GM12878 (cell line): ENCODE measurements at regions not wholly inside any gene's neighbourhood (a gene's known extent, or its start where the extent isn't known, plus 50 kb on each side); places are given as distances from the start of the nearest gene placed in this dataset.

Source experiments
- ATAC-seq: fragments of 200-7000 bp; cut with Tn5 transposase; 3 replicates; pipeline ENCODE4 v1.9.1; 2020; ENCODE audit warnings: mild to moderate bottlenecking, moderate library complexity
- BruUV-seq: library from RNA; stranded (reverse); fragments of 400-500 nt; replicated peaks from 2 replicates; lab custom pipeline; 2021; lab: Mats Ljungman, UMichigan
- CTCF ChIA-PET: fragments of 300-600 bp; sonication (Branson Sonifier 250); formaldehyde crosslinking; extraction: SDS; loops from one replicate; lab custom pipeline; 2021; ENCODE audit warnings: inconsistent platforms; lab: Yijun Ruan, JAX
- POLR2A ChIA-PET: fragments of 350-600 bp; formaldehyde crosslinking; extraction: SDS; loops from one replicate; lab custom pipeline; 2021; ENCODE audit warnings: inconsistent platforms; lab: Charles Lee
- RAD21 ChIA-PET: fragments of 300-600 bp; sonication (Branson Sonifier 250); formaldehyde crosslinking; loops from one replicate; lab custom pipeline; 2023; ENCODE audit warnings: antibody characterized with exemption; ENCODE audit not compliant: unreplicated experiment; lab: Charles Lee
- SMC1A ChIA-PET: fragments of 300-600 bp; sonication (Branson Sonifier 250); formaldehyde crosslinking; loops from one replicate; lab custom pipeline; 2023; ENCODE audit not compliant: unreplicated experiment, uncharacterized antibody; lab: Charles Lee
- DNase-seq: peaks from one replicate; pipeline ENCODE4 v3.0.0-alpha.2; 2011; ENCODE audit warnings: low read depth, low spot score
- FAIRE-seq: peaks from 3 replicates; lab custom pipeline; 2011; peaks lifted over from hg19 to GRCh38; lab: Jason Lieb, UNC
- H2AFZ ChIP-seq: 2 replicates; pipeline ENCODE4 v1.6.0; 2011; ENCODE audit warnings: low read depth, low read length, control low read depth; ENCODE audit not compliant: control insufficient read depth
- H3K27ac ChIP-seq: 2 replicates; pipeline ENCODE4 v1.5.1; 2011; ENCODE audit warnings: control low read depth; ENCODE audit not compliant: control insufficient read depth, insufficient read depth
- H3K27me3 ChIP-seq, 2 experiments: replicated peaks in 1 of 2; 2 replicates each; pipeline versions ENCODE4 v1.6.0 to v1.6.1; 2011; ENCODE audit warnings: low read length in 1 of 2; ENCODE audit not compliant: control insufficient read depth in 2 of 2, insufficient read depth in 2 of 2
- H3K36me3 ChIP-seq, 2 experiments: 2 replicates each; pipeline ENCODE4 v1.5.1; 2011; ENCODE audit warnings: low read length in 1 of 2; ENCODE audit not compliant: control insufficient read depth in 2 of 2, insufficient read depth in 2 of 2
- H3K4me1 ChIP-seq: 2 replicates; pipeline ENCODE4 v1.6.1; 2011; ENCODE audit warnings: mild to moderate bottlenecking, low read length, moderate library complexity, mixed read lengths; ENCODE audit not compliant: control insufficient read depth, insufficient read depth
- H3K4me2 ChIP-seq: 2 replicates; pipeline ENCODE4 v1.6.0; 2011; ENCODE audit warnings: control low read depth; ENCODE audit not compliant: control insufficient read depth, insufficient read depth
- H3K4me3 ChIP-seq: fragments of 200-600 bp; sonication (generic); 2 replicates; pipeline ENCODE4 v1.5.1; 2016
- H3K79me2 ChIP-seq: 2 replicates; pipeline ENCODE4 v1.6.0; 2011; ENCODE audit warnings: low read length; ENCODE audit not compliant: control insufficient read depth, insufficient read depth
- H3K9ac ChIP-seq: 2 replicates; pipeline ENCODE4 v1.8.0; 2011; ENCODE audit warnings: low read length, control low read depth, mixed read lengths; ENCODE audit not compliant: control insufficient read depth, insufficient read depth
- H3K9me3 ChIP-seq: replicated peaks from 3 replicates; pipeline ENCODE4 v1.5.1; 2011; ENCODE audit warnings: mild to moderate bottlenecking, low read length; ENCODE audit not compliant: control insufficient read depth, insufficient read depth
- H4K20me1 ChIP-seq: 2 replicates; pipeline ENCODE4 v1.6.0; 2011; ENCODE audit not compliant: control insufficient read depth, insufficient read depth
- BCL3 ChIP-seq: IDR thresholded peaks from 2 replicates; pipeline ENCODE4 v1.6.1; 2011; ENCODE audit warnings: borderline replicate concordance, low read depth, mild to moderate bottlenecking, moderate library complexity, low read length; ENCODE audit not compliant: insufficient read depth, poor library complexity, severe bottlenecking
- CHD1 ChIP-seq: IDR thresholded peaks from 2 replicates; pipeline ENCODE4 v1.6.1; 2012; ENCODE audit warnings: low read depth, low read length, improper control_type of control experiment
- IRF4 ChIP-seq: IDR thresholded peaks from 2 replicates; pipeline ENCODE4 v1.6.1; 2011; ENCODE audit warnings: low read depth, low read length
- MYB ChIP-seq: fragments of 150-350 bp; IDR thresholded peaks from 2 replicates; pipeline ENCODE4 v1.6.1; 2014; ENCODE audit warnings: mild to moderate bottlenecking, low read depth, low read length, borderline replicate concordance
- MYC ChIP-seq: IDR thresholded peaks from 2 replicates; pipeline ENCODE4 v1.6.1; 2011; ENCODE audit warnings: mild to moderate bottlenecking, low read length, moderate library complexity, inconsistent platforms; ENCODE audit not compliant: insufficient read depth, insufficient replicate concordance, insufficient read length, severe bottlenecking
- NR2C2 ChIP-seq: IDR thresholded peaks from 2 replicates; pipeline ENCODE4 v1.6.1; 2011; ENCODE audit warnings: borderline replicate concordance, low read depth; ENCODE audit not compliant: control insufficient read depth, insufficient read length
- NRF1 ChIP-seq: conservative IDR thresholded peaks from 2 replicates; pipeline ENCODE4 v1.6.1; 2011; ENCODE audit warnings: mild to moderate bottlenecking, low read depth, low read length, improper control_type of control experiment
- POU2F2 ChIP-seq: IDR thresholded peaks from 3 replicates; pipeline ENCODE4 v1.6.1; 2011; ENCODE audit warnings: low read depth, mild to moderate bottlenecking, low read length, borderline replicate concordance
- RB1 ChIP-seq: fragments of 450-650 bp; formaldehyde crosslinking; IDR thresholded peaks from 2 replicates; pipeline ENCODE4 v1.6.1; 2017; ENCODE audit warnings: mild to moderate bottlenecking, borderline replicate concordance
- ZNF207 ChIP-seq: fragments of 450-650 bp; IDR thresholded peaks from 2 replicates; pipeline ENCODE4 v1.6.1; 2014; ENCODE audit warnings: antibody characterized with exemption, mild to moderate bottlenecking, borderline replicate concordance
- WGBS: methylation state at CpG from one replicate; pipeline ENCODE4 v1.1.6; 2016; ENCODE audit warnings: low lambda C conversion rate; ENCODE audit not compliant: insufficient replicate concordance, insufficient coverage; ENCODE audit errors: missing lambda C conversion rate; 5-methylcytosine and 5-hydroxymethylcytosine counted together
- in situ Hi-C: fragments of 300-500 bp; cut with MboI; formaldehyde crosslinking; loops from 9 replicates; pipeline ENCODE4 v1.14.3; 2018; ENCODE audit warnings: mixed read lengths
- intact Hi-C: fragments of 100-400 bp; cut with micrococcal nuclease; formaldehyde crosslinking; loops from one replicate; pipeline ENCODE4 v1.14.2; 2022; ENCODE audit not compliant: unreplicated experiment

GRCh38 chr18:25467226-25467987 is 115.4 kb upstream of the ZNF521 start:
- Histone ChIP-seq H3K4me3 (no peak overlapping the region), H4K20me1 (no peaks in the 10 kb centered on the region), H3K36me3 (no peaks in the 10 kb centered on the region), H2AFZ (no peak overlapping the region), H3K4me1 (no peaks in the 10 kb centered on the region), H3K4me2 (no peak overlapping the region), H3K9ac (no peak overlapping the region), H3K9me3 (no peaks in the 10 kb centered on the region), H3K27me3 (no peaks in the 10 kb centered on the region; a peak in 1 of 4 replicates), H3K79me2 (no peaks in the 10 kb centered on the region), H3K27ac (no peak overlapping the region)
- no TSS peak for BruUV-seq
- TF ChIP-seq MYB (no peak), NRF1 (no peak), MYC (no peak), RB1 (no peak), BCL3 (no peak), NR2C2 (no peak), ZNF207 (no peak), POU2F2 (no peak), IRF4 (no peak), CHD1 (no peak)
- FAIRE-seq: no peak
- DNase-seq: no peak
- intact Hi-C loops: no loop called here
- ChIA-PET RAD21 (no interaction called here), CTCF (no interaction called here), POLR2A (no interaction called here), SMC1A (interaction anchor here (0.7 kb wide), 1 partner anchor 1429 kb away, joined by 3 read pairs; no protein-coding TSS in a partner anchor)
- 23% methylated on average over 6 of the region's 6 CpGs for WGBS
- no peak for ATAC-seq
- in situ Hi-C loops: no loop called here
